Endodermal cell (in vitro differentiated cells): ENCODE measurements at regions not wholly inside any gene's neighbourhood (a gene's known extent, or its start where the extent isn't known, plus 50 kb on each side); places are given as distances from the start of the nearest gene placed in this dataset.

Source experiments
- DNase-seq: peaks from one replicate; pipeline ENCODE4 v3.0.0-alpha.2; 2017
- H3K27ac ChIP-seq: 2 replicates; pipeline ENCODE4 v1.5.1; 2013; ENCODE audit warnings: mild to moderate bottlenecking, low read depth, low read length, moderate library complexity
- H3K27me3 ChIP-seq: 2 replicates; pipeline ENCODE4 v1.6.1; 2013; ENCODE audit warnings: mild to moderate bottlenecking, low read length, moderate library complexity; ENCODE audit not compliant: insufficient read depth, control insufficient read depth, poor library complexity, severe bottlenecking
- H3K36me3 ChIP-seq: 2 replicates; pipeline ENCODE4 v1.7.0; 2013; ENCODE audit warnings: mild to moderate bottlenecking, low read length, moderate library complexity; ENCODE audit not compliant: control insufficient read depth, insufficient read depth
- H3K4me1 ChIP-seq: one replicate; pipeline ENCODE4 v1.7.0; 2013; ENCODE audit warnings: low read length; ENCODE audit not compliant: control insufficient read depth, insufficient read depth
- H3K4me3 ChIP-seq: 2 replicates; pipeline ENCODE4 v1.5.1; 2013; ENCODE audit warnings: mild to moderate bottlenecking, low read length, moderate library complexity
- H3K9ac ChIP-seq: 2 replicates; pipeline ENCODE4 v1.6.1; 2013; ENCODE audit warnings: mild to moderate bottlenecking, low read length, moderate library complexity; ENCODE audit not compliant: poor library complexity, severe bottlenecking; ENCODE audit errors: extremely low read depth
- H3K9me3 ChIP-seq: 2 replicates; pipeline ENCODE4 v1.6.1; 2013; ENCODE audit warnings: mild to moderate bottlenecking, low read length, moderate library complexity; ENCODE audit not compliant: control insufficient read depth
- H3K27ac Mint-ChIP-seq: 2 replicates; pipeline ENCODE4 v1.8.0; 2020; ENCODE audit warnings: mixed read lengths
- H3K27me3 Mint-ChIP-seq: 2 replicates; pipeline ENCODE4 v1.8.0; 2021; ENCODE audit warnings: mild to moderate bottlenecking, mixed read lengths; ENCODE audit not compliant: insufficient read depth
- H3K36me3 Mint-ChIP-seq: 2 replicates; pipeline ENCODE4 v1.8.0; 2020; ENCODE audit warnings: low read depth, mixed read lengths
- H3K4me1 Mint-ChIP-seq: 2 replicates; pipeline ENCODE4 v1.8.0; 2020; ENCODE audit warnings: mixed read lengths
- H3K4me3 Mint-ChIP-seq: 2 replicates; pipeline ENCODE4 v1.8.0; 2020; ENCODE audit warnings: mild to moderate bottlenecking, moderate library complexity, mixed read lengths
- H3K9me3 Mint-ChIP-seq: 2 replicates; pipeline ENCODE4 v1.8.0; 2020; ENCODE audit warnings: mild to moderate bottlenecking, mixed read lengths
- CTCF ChIP-seq: fragments of 200-600 bp; sonication (generic); conservative IDR thresholded peaks from 2 replicates; pipeline ENCODE4 v1.5.0; 2021; ENCODE audit warnings: antibody characterized with exemption, mild to moderate bottlenecking
- WGBS, 2 experiments: methylation state at CpG; one replicate each; pipeline versions ENCODE4 v1.1.5 to v1.1.7; 2013; ENCODE audit warnings: missing lambda C conversion rate in 2 of 2, mixed read lengths in 1 of 2; ENCODE audit not compliant: insufficient coverage in 1 of 2, insufficient read length in 1 of 2; 5-methylcytosine and 5-hydroxymethylcytosine counted together

- no peak overlapping the region for H3K9ac ChIP-seq
- no peaks in the 10 kb centered on the region for H3K36me3 ChIP-seq
- Mint-ChIP-seq H3K9me3 (no peaks in the 10 kb centered on the region), H3K27ac (no peak overlapping the region), H3K4me3 (no peak overlapping the region), H3K4me1 (no peaks in the 10 kb centered on the region), H3K36me3 (no peaks in the 10 kb centered on the region), H3K27me3 (no peaks in the 10 kb centered on the region)
- peaks cover 45% of the 10 kb centered on the region for H3K9me3 ChIP-seq
- no peaks in the 10 kb centered on the region for H3K4me1 ChIP-seq
- H3K4me3 ChIP-seq = no peak overlapping the region
- 78 to 90% methylated on average over 2 to 4 of the region's 4 CpGs for WGBS, 2 experiments
- TF ChIP-seq CTCF = no peak
- no peaks in the 10 kb centered on the region for H3K27me3 ChIP-seq
- no peak overlapping the region for H3K27ac ChIP-seq
- DNase-seq = no peak
These were observed 1071.1 kb downstream of the XPNPEP1 start for GRCh38 chr10:108852211-108852610.

DNA sequence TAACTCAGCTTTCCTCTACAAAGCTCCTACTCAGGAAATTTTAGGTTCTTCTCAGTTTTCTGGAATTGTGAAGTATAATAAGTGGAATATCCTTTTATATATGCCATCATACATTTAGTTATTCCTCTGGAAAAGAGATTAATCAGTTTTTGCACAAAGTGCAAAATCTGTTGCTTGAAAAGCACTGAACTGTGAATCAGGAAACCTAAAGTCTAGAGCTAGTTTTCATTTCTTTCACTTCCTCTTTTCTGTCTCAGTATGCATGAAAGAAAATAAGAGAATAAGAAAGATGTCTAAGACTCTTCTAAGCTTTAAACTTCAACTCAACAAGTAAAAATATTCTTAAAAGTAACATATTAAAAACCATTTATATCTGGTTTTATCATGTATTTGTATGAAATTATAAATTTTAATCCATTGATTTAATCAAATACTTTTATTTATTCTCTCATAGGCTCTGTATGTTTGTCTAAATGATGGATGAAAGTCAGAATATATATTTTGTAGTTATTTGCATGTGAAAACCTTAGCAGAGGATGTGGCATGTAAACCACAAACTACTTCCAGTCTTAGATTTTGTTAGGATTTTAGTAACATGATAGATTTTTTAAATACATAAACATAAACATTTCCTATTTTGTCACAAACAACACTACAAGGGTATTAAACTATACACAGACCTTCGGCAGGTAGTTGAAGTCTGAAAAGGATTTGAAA lies 1073.0 kb downstream of the XPNPEP1 start:
- no peak for DNase-seq
- H3K9me3 Mint-ChIP-seq = no peaks in the 10 kb centered on the region
- H3K4me1 Mint-ChIP-seq = no peaks in the 10 kb centered on the region
- H3K4me3 ChIP-seq = no peak overlapping the region
- WGBS, 2 experiments = 100% methylated on average over 1 of the region's 1 CpG; no CpG with 5 or more reads in 1 of the 2 experiments
- no peaks in the 10 kb centered on the region for H3K27me3 ChIP-seq
- H3K36me3 ChIP-seq = no peaks in the 10 kb centered on the region
- no peaks in the 10 kb centered on the region for H3K4me1 ChIP-seq
- H3K27ac ChIP-seq = no peak overlapping the region
- no peak overlapping the region for H3K9ac ChIP-seq
- H3K36me3 Mint-ChIP-seq = no peaks in the 10 kb centered on the region
- no peak overlapping the region for H3K27ac Mint-ChIP-seq
- peaks cover 62% of the 10 kb centered on the region for H3K9me3 ChIP-seq
- no peak overlapping the region for H3K4me3 Mint-ChIP-seq
- no peak for TF ChIP-seq CTCF
- H3K27me3 Mint-ChIP-seq = no peaks in the 10 kb centered on the region

- Histone ChIP-seq H3K9me3 (peaks cover 68% of the 10 kb centered on the region), H3K4me3 (no peak overlapping the region), H3K36me3 (no peaks in the 10 kb centered on the region), H3K27me3 (no peaks in the 10 kb centered on the region), H3K9ac (no peak overlapping the region), H3K4me1 (no peaks in the 10 kb centered on the region), H3K27ac (no peak overlapping the region)
- no peak overlapping the region for H3K4me3 Mint-ChIP-seq
- TF ChIP-seq CTCF = no peak
- no peaks in the 10 kb centered on the region for H3K36me3 Mint-ChIP-seq
- H3K9me3 Mint-ChIP-seq = no peaks in the 10 kb centered on the region
- no peak overlapping the region for H3K27ac Mint-ChIP-seq
- no peak for DNase-seq
- H3K4me1 Mint-ChIP-seq = no peaks in the 10 kb centered on the region
- H3K27me3 Mint-ChIP-seq = no peaks in the 10 kb centered on the region
- 68% methylated on average over 2 of the region's 2 CpGs; no CpG with 5 or more reads in 1 of the 2 experiments for WGBS, 2 experiments
These were observed 1073.6 kb downstream of the XPNPEP1 start for GRCh38 chr10:108849688-108850087.
